ENCODE measurements at regions not wholly inside any gene's neighbourhood (a gene's known extent, or its start where the extent isn't known, plus 50 kb on each side); places are given as distances from the start of the nearest gene placed in this dataset.

- Histone ChIP-seq H3K79me2 (ENCODE audit: control insufficient read depth, insufficient read depth, low read length, poor library complexity) (no peaks in the 10 kb centered on the region), H3K79me1 (ENCODE audit: low read length) (no peaks in the 10 kb centered on the region), H3K9me3 (ENCODE audit: insufficient read depth, low read depth, low read length) (peaks cover 8% of the 10 kb centered on the region), H3K4ac (ENCODE audit: low read depth, low read length) (no peak overlapping the region), H2BK120ac (ENCODE audit: insufficient read depth, low read length, poor library complexity) (no peak overlapping the region), H3K14ac (ENCODE audit: low read length) (no peak overlapping the region), H2BK12ac (ENCODE audit: low read length) (no peak overlapping the region), H4K12ac (ENCODE audit: low read depth, low read length) (no peak overlapping the region), H3K27me3 (ENCODE audit: insufficient read depth, low read length) (no peaks in the 10 kb centered on the region), H2BK5ac (ENCODE audit: low read depth, low read length, poor library complexity) (no peak overlapping the region), H4K8ac (ENCODE audit: low read depth, low read length) (no peak overlapping the region), H3K4me1 (ENCODE audit: control insufficient read depth in 1 of 2, insufficient read depth in 2 of 2, low read length in 2 of 2) (no peaks in the 10 kb centered on the region), H3K23ac (ENCODE audit: low read length) (no peak overlapping the region), H3K18ac (ENCODE audit: low read length) (no peak overlapping the region), H3K4me2 (ENCODE audit: low read length) (no peak overlapping the region), H2AK5ac (ENCODE audit: low read length) (no peak overlapping the region), H3K9ac (ENCODE audit: low read length) (no peak overlapping the region), H4K91ac (ENCODE audit: low read depth, low read length) (no peak overlapping the region), H3K36me3 (ENCODE audit: control insufficient read depth in 1 of 2, insufficient read depth in 2 of 2, low read length in 2 of 2) (no peaks in the 10 kb centered on the region), H2AFZ (ENCODE audit: insufficient read depth, low read length, poor library complexity) (no peak overlapping the region), H3K4me3 (ENCODE audit: low read depth, low read length) (no peak overlapping the region), H3K27ac (ENCODE audit: low read depth, low read length) (no peak overlapping the region)
- WGBS (ENCODE audit: extremely low coverage, insufficient coverage, insufficient read length), result no CpG with 5 or more reads among the region's 29 CpGs
- no peak for DNase-seq
These were observed 113.1 kb upstream of the GPC1 start for GRCh38 chr2:240322231-240322955.

- Histone ChIP-seq H2AFZ (ENCODE audit: insufficient read depth, low read length, poor library complexity) (no peak overlapping the region), H3K23ac (ENCODE audit: low read length) (no peak overlapping the region), H3K4me3 (ENCODE audit: low read depth, low read length) (no peak overlapping the region), H3K9me3 (ENCODE audit: insufficient read depth, low read depth, low read length) (peaks cover 8% of the 10 kb centered on the region), H3K36me3 (ENCODE audit: control insufficient read depth in 1 of 2, insufficient read depth in 2 of 2, low read length in 2 of 2) (no peaks in the 10 kb centered on the region), H3K9ac (ENCODE audit: low read length) (no peak overlapping the region), H3K4me2 (ENCODE audit: low read length) (no peak overlapping the region), H3K27ac (ENCODE audit: low read depth, low read length) (no peak overlapping the region), H2BK120ac (ENCODE audit: insufficient read depth, low read length, poor library complexity) (no peak overlapping the region), H3K79me1 (ENCODE audit: low read length) (no peaks in the 10 kb centered on the region), H3K79me2 (ENCODE audit: control insufficient read depth, insufficient read depth, low read length, poor library complexity) (no peaks in the 10 kb centered on the region), H3K18ac (ENCODE audit: low read length) (no peak overlapping the region), H3K14ac (ENCODE audit: low read length) (no peak overlapping the region), H2BK12ac (ENCODE audit: low read length) (no peak overlapping the region), H4K91ac (ENCODE audit: low read depth, low read length) (no peak overlapping the region), H4K12ac (ENCODE audit: low read depth, low read length) (no peak overlapping the region), H3K27me3 (ENCODE audit: insufficient read depth, low read length) (no peaks in the 10 kb centered on the region), H3K4ac (ENCODE audit: low read depth, low read length) (no peak overlapping the region), H2AK5ac (ENCODE audit: low read length) (no peak overlapping the region), H2BK5ac (ENCODE audit: low read depth, low read length, poor library complexity) (no peak overlapping the region), H3K4me1 (ENCODE audit: control insufficient read depth in 1 of 2, insufficient read depth in 2 of 2, low read length in 2 of 2) (no peaks in the 10 kb centered on the region), H4K8ac (ENCODE audit: low read depth, low read length) (no peak overlapping the region)
- no peak for DNase-seq
- whole genome bisulfite sequencing (ENCODE audit: extremely low coverage, insufficient coverage, insufficient read length), result no CpG with 5 or more reads among the region's 25 CpGs
These were observed 112.5 kb upstream of the GPC1 start for GRCh38 chr2:240322991-240323390.

- no CpG with 5 or more reads among the region's 28 CpGs for WGBS (ENCODE audit: extremely low coverage, insufficient coverage, insufficient read length)
- no peak overlapping the region for H3K27ac ChIP-seq (ENCODE audit: low read depth, low read length)
These were observed 111.7 kb upstream of the GPC1 start for GRCh38 chr2:240323601-240324291.

GRCh38 chr2:240324312-240325015 is 111.0 kb upstream of the GPC1 start:
- Histone ChIP-seq H3K36me3 (ENCODE audit: control insufficient read depth in 1 of 2, insufficient read depth in 2 of 2, low read length in 2 of 2) (no peaks in the 10 kb centered on the region), H3K4ac (ENCODE audit: low read depth, low read length) (no peak overlapping the region), H2BK120ac (ENCODE audit: insufficient read depth, low read length, poor library complexity) (no peak overlapping the region), H3K4me3 (ENCODE audit: low read depth, low read length) (no peak overlapping the region), H2AFZ (ENCODE audit: insufficient read depth, low read length, poor library complexity) (no peak overlapping the region), H3K4me1 (ENCODE audit: control insufficient read depth in 1 of 2, insufficient read depth in 2 of 2, low read length in 2 of 2) (no peaks in the 10 kb centered on the region), H3K27me3 (ENCODE audit: insufficient read depth, low read length) (no peaks in the 10 kb centered on the region), H3K79me2 (ENCODE audit: control insufficient read depth, insufficient read depth, low read length, poor library complexity) (no peaks in the 10 kb centered on the region), H2BK12ac (ENCODE audit: low read length) (no peak overlapping the region), H2BK5ac (ENCODE audit: low read depth, low read length, poor library complexity) (no peak overlapping the region), H4K12ac (ENCODE audit: low read depth, low read length) (no peak overlapping the region), H3K9me3 (ENCODE audit: insufficient read depth, low read depth, low read length) (peaks cover 11% of the 10 kb centered on the region), H4K8ac (ENCODE audit: low read depth, low read length) (no peak overlapping the region), H3K27ac (ENCODE audit: low read depth, low read length) (no peak overlapping the region), H4K91ac (ENCODE audit: low read depth, low read length) (no peak overlapping the region), H3K4me2 (ENCODE audit: low read length) (no peak overlapping the region), H3K14ac (ENCODE audit: low read length) (no peak overlapping the region), H3K18ac (ENCODE audit: low read length) (no peak overlapping the region), H3K79me1 (ENCODE audit: low read length) (no peaks in the 10 kb centered on the region), H3K23ac (ENCODE audit: low read length) (no peak overlapping the region), H2AK5ac (ENCODE audit: low read length) (no peak overlapping the region), H3K9ac (ENCODE audit: low read length) (no peak overlapping the region)
- no CpG with 5 or more reads among the region's 25 CpGs for WGBS (ENCODE audit: extremely low coverage, insufficient coverage, insufficient read length)
- DNase-seq, result no peak

More at GRCh38 chr2:240323601-240324291, 111.7 kb upstream of the GPC1 start:
- Histone ChIP-seq H4K91ac (ENCODE audit: low read depth, low read length) (no peak overlapping the region), H3K79me2 (ENCODE audit: control insufficient read depth, insufficient read depth, low read length, poor library complexity) (no peaks in the 10 kb centered on the region), H3K4me2 (ENCODE audit: low read length) (no peak overlapping the region), H2BK120ac (ENCODE audit: insufficient read depth, low read length, poor library complexity) (no peak overlapping the region), H3K18ac (ENCODE audit: low read length) (no peak overlapping the region), H3K4me1 (ENCODE audit: control insufficient read depth in 1 of 2, insufficient read depth in 2 of 2, low read length in 2 of 2) (no peaks in the 10 kb centered on the region), H2BK12ac (ENCODE audit: low read length) (no peak overlapping the region), H3K79me1 (ENCODE audit: low read length) (no peaks in the 10 kb centered on the region), H3K9me3 (ENCODE audit: insufficient read depth, low read depth, low read length) (peaks cover 11% of the 10 kb centered on the region), H3K36me3 (ENCODE audit: control insufficient read depth in 1 of 2, insufficient read depth in 2 of 2, low read length in 2 of 2) (no peaks in the 10 kb centered on the region), H3K4me3 (ENCODE audit: low read depth, low read length) (no peak overlapping the region), H3K23ac (ENCODE audit: low read length) (no peak overlapping the region), H4K8ac (ENCODE audit: low read depth, low read length) (no peak overlapping the region), H2AFZ (ENCODE audit: insufficient read depth, low read length, poor library complexity) (no peak overlapping the region), H3K27me3 (ENCODE audit: insufficient read depth, low read length) (no peaks in the 10 kb centered on the region), H3K14ac (ENCODE audit: low read length) (no peak overlapping the region), H4K12ac (ENCODE audit: low read depth, low read length) (no peak overlapping the region), H3K4ac (ENCODE audit: low read depth, low read length) (no peak overlapping the region), H3K9ac (ENCODE audit: low read length) (no peak overlapping the region), H2AK5ac (ENCODE audit: low read length) (no peak overlapping the region), H2BK5ac (ENCODE audit: low read depth, low read length, poor library complexity) (no peak overlapping the region)
- DNase-seq, result no peak
